AG04450 (cell line): ENCODE measurements at regions not wholly inside any gene's neighbourhood (a gene's known extent, or its start where the extent isn't known, plus 50 kb on each side); places are given as distances from the start of the nearest gene placed in this dataset.

Source experiments
- CTCF ChIA-PET: fragments of 300-600, 350-600 bp; formaldehyde crosslinking; extraction: SDS; loops from one replicate; lab custom pipeline; 2022; ENCODE audit warnings: antibody characterized with exemption, inconsistent platforms; lab: Charles Lee
- POLR2A ChIA-PET: fragments of 350-600 bp; formaldehyde crosslinking; extraction: SDS; loops from one replicate; lab custom pipeline; 2021; ENCODE audit warnings: antibody characterized with exemption, inconsistent platforms; lab: Yijun Ruan, JAX
- DNase-seq: peaks from one replicate; pipeline ENCODE4 v3.0.0-alpha.2; 2011; ENCODE audit warnings: low read depth, low spot score
- H3K27ac ChIP-seq: one replicate; pipeline ENCODE4 v1.5.1; 2012; ENCODE audit warnings: low read depth, low read length, control low read depth
- H3K27me3 ChIP-seq: one replicate; pipeline ENCODE4 v1.6.0; 2012; ENCODE audit warnings: low read length; ENCODE audit not compliant: control insufficient read depth, insufficient read depth
- H3K4me3 ChIP-seq: 2 replicates; pipeline ENCODE4 v1.5.1; 2011; ENCODE audit warnings: mild to moderate bottlenecking, low read depth, low read length, control low read depth
- H3K9me3 ChIP-seq: 2 replicates; pipeline ENCODE4 v1.5.1; 2012; ENCODE audit warnings: low read length; ENCODE audit not compliant: control insufficient read depth, insufficient read depth
- CTCF ChIP-seq: IDR thresholded peaks from 2 replicates; pipeline ENCODE4 v1.5.1; 2011; ENCODE audit warnings: low read depth, low read length, control low read depth, inconsistent platforms

DNA sequence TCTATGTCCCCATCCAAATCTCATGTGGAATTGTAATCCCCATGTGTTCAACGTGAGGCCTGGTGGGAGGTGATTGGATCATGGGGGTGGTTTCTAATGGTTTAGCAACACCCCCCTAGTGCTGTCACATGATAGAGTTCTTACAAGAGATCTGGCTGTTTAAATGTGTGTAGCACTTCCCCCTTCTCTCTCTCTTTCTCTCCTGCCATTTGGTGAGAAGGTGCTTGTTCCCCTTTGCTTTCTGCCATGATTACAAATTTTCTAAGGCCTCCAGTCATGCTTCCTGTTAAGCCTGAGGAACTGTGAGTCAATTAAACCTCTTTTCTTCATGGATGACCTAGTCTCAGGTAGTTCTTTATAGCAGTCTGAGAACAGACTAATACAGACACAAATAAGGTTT lies 165.4 kb downstream of the OGFRL1 start:
- ChIA-PET POLR2A (no interaction called here), CTCF (no interaction called here)
- no peak for DNase-seq
- Histone ChIP-seq H3K27me3 (no peaks in the 10 kb centered on the region), H3K27ac (no peak overlapping the region), H3K9me3 (no peaks in the 10 kb centered on the region), H3K4me3 (no peak overlapping the region)
- TF ChIP-seq CTCF, result no peak

DNA sequence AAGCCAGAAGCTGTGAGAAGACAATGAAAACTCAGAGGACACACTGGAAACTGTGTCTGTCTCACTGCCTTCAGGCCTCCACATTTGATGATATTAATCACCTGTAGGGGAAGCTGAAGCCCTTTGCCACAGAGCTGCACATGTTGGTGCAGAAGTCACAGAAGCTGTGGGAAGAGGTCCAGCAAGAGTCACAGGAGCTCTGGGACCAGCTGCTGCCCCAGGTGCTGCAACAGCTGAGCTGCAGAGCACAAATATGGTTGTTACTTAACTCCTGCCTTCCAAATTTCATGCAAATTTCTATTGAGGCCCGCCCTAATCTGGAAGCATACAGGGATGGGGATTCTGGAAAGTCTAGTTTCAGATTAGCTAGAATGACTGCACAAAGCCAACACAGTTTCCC lies 169.3 kb downstream of the OGFRL1 start:
- no peak for TF ChIP-seq CTCF
- Histone ChIP-seq H3K4me3 (no peak overlapping the region), H3K27ac (no peak overlapping the region), H3K27me3 (no peaks in the 10 kb centered on the region), H3K9me3 (no peaks in the 10 kb centered on the region)
- POLR2A ChIA-PET, result no interaction called here
- DNase-seq, result no peak
- CTCF ChIA-PET, result no interaction called here

DNA sequence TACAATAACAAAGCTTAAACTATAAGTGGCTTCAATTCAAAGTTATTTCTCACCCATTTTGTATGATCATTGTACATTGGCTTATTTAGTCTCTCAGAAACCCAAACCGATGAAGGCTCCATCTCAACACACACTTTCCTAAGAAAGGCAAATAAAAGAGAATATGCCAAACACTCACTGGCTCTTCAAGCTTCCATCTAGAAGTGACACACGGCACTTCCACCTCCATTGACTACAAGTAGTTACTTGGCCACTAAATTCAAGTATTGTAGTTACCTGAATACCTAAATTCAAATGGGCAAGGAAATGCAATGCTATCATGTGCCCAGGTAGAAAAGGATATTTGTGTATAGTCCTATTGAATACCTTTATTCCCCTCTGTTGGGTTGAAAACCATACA lies 170.6 kb downstream of the OGFRL1 start:
- TF ChIP-seq CTCF, result no peak
- ChIA-PET POLR2A (no interaction called here), CTCF (no interaction called here)
- Histone ChIP-seq H3K4me3 (no peak overlapping the region), H3K9me3 (no peaks in the 10 kb centered on the region), H3K27me3 (no peaks in the 10 kb centered on the region), H3K27ac (no peak overlapping the region)
- no peak for DNase-seq

DNA sequence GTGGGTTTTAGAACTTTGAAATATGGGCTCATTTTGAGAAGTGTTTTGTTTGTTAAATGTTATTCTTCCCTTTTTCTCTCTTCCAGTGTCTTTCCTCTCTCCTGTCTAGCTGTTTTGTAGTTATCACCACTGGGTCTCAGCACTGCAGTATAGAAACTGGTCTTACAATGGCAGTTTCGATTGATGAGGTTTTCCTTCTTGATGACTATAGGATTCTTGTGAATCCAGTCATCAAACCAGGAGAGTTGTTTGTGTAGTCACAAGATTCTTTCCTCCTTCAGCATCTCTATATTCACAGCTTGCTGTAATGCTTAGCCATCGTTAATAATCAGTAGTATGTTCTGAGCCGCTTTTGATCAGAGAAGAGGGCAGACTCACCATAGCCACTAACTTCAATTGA lies 172.3 kb downstream of the OGFRL1 start:
- CTCF ChIA-PET, result no interaction called here

GRCh38 chr6:71463061-71463460 lies 174.4 kb downstream of the OGFRL1 start:
- H3K27me3 ChIP-seq, result no peaks in the 10 kb centered on the region
- ChIA-PET CTCF (interaction anchor here (0.9 to 1.5 kb wide), 2 partner anchors 19 to 272 kb away, joined by 3 read pairs; no protein-coding TSS in a partner anchor), POLR2A (no interaction called here)
- no peak for DNase-seq
- TF ChIP-seq CTCF, result no peak
- H3K4me3 ChIP-seq, result no peak overlapping the region
- no peak overlapping the region for H3K27ac ChIP-seq
- no peaks in the 10 kb centered on the region; the same call in 1 of the 2 replicates for H3K9me3 ChIP-seq

More for the DNA sequence above, 172.3 kb downstream of the OGFRL1 start:
- no peak for TF ChIP-seq CTCF
- Histone ChIP-seq H3K4me3 (no peak overlapping the region), H3K27me3 (no peaks in the 10 kb centered on the region), H3K9me3 (no peaks in the 10 kb centered on the region), H3K27ac (peak overlapping the region; percentile 33)
- DNase-seq, result no peak
- POLR2A ChIA-PET, result no interaction called here
